ENCODE measurements at regions not wholly inside any gene's neighbourhood (a gene's known extent, or its start where the extent isn't known, plus 50 kb on each side); places are given as distances from the start of the nearest gene placed in this dataset.

GRCh38 chr9:17064558-17064957 is 70.3 kb upstream of the CNTLN start:
- WGBS, 2 experiments (ENCODE audit: extremely low coverage in 1 of 2, insufficient coverage in 1 of 2, insufficient read length in 1 of 2, insufficient replicate concordance in 2 of 2, low coverage in 1 of 2, low lambda C conversion rate in 2 of 2, missing lambda C conversion rate in 1 of 2): 80% methylated on average over 1 of the region's 1 CpG; no CpG with 5 or more reads in 1 of the 2 experiments
- no peak for DNase-seq (ENCODE audit: low read depth in 1 of 2, low spot score in 2 of 2)
- Histone ChIP-seq H3K27ac (ENCODE audit: low read depth, low read length) (no peak overlapping the region), H4K91ac (replicated peaks; ENCODE audit: insufficient read length, low read length) (no peak overlapping the region), H4K5ac (ENCODE audit: insufficient read length, low read depth, low read length) (no peak overlapping the region), H2BK5ac (ENCODE audit: low read depth, low read length) (no peak overlapping the region), H4K8ac (ENCODE audit: extremely low read depth, insufficient read depth, low read length) (no peak overlapping the region), H3K18ac (ENCODE audit: extremely low read depth, low read length) (no peak overlapping the region), H3K23ac (ENCODE audit: insufficient read length) (no peak overlapping the region), H3K36me3 (ENCODE audit: control insufficient read depth in 2 of 4, insufficient read depth in 4 of 4, low read length in 3 of 4) (no peaks in the 10 kb centered on the region), H2BK20ac (ENCODE audit: low read length) (no peak overlapping the region), H3K9ac (replicated peaks in 1 of 4; ENCODE audit: extremely low read depth in 1 of 4, low read depth in 3 of 4, low read length in 3 of 4) (no peak overlapping the region), H3K4ac (replicated peaks; ENCODE audit: insufficient read length, low read depth, low read length) (no peak overlapping the region), H3K14ac (ENCODE audit: insufficient read length) (no peak overlapping the region), H3K79me2 (ENCODE audit: control insufficient read depth in 1 of 2, insufficient read depth in 2 of 2, low read length in 2 of 2) (no peaks in the 10 kb centered on the region), H3K4me1 (replicated peaks in 1 of 4; ENCODE audit: control insufficient read depth in 3 of 4, insufficient read depth in 4 of 4, low read length in 3 of 4) (no peaks in the 10 kb centered on the region), H3K23me2 (ENCODE audit: low read depth, low read length) (no peaks in the 10 kb centered on the region), H3K79me1 (ENCODE audit: low read depth, low read length) (no peaks in the 10 kb centered on the region), H3K9me3 (ENCODE audit: insufficient read depth in 2 of 2, low read depth in 1 of 2, low read length in 1 of 2) (no peaks in the 10 kb centered on the region), H2BK15ac (ENCODE audit: low read length) (no peak overlapping the region), H3K27me3 (replicated peaks in 1 of 4; ENCODE audit: control insufficient read depth in 3 of 4, extremely low read depth in 1 of 4, insufficient read depth in 3 of 4, low read length in 3 of 4) (no peaks in the 10 kb centered on the region), H3K4me2 (ENCODE audit: insufficient read depth in 1 of 2, low read depth in 2 of 2, low read length in 2 of 2) (no peak overlapping the region), H3K56ac (replicated peaks; ENCODE audit: insufficient read length, low read depth, low read length) (no peak overlapping the region), H4K20me1 (replicated peaks in 1 of 2; ENCODE audit: control insufficient read depth in 1 of 2, insufficient read depth in 2 of 2, low read length in 2 of 2) (no peaks in the 10 kb centered on the region), H2AFZ (ENCODE audit: low read length) (no peak overlapping the region), H2BK12ac (ENCODE audit: low read depth, low read length) (no peak overlapping the region), H2BK120ac (replicated peaks; ENCODE audit: low read depth, low read length) (no peak overlapping the region), H3K4me3 (ENCODE audit: extremely low read depth in 1 of 4, insufficient read depth in 2 of 4, low read depth in 3 of 4, low read length in 4 of 4) (no peak overlapping the region), H2AK5ac (ENCODE audit: low read depth, low read length) (no peak overlapping the region)
- ChIA-PET POLR2A (ENCODE audit: partially characterized antibody) (no interaction called here), CTCF (ENCODE audit: partially characterized antibody) (interaction anchor here (1.0 to 3.0 kb wide), 11 partner anchors 9 to 457 kb away, joined by 3 to 31 read pairs (median 3); no protein-coding TSS in a partner anchor)
- no peak for FAIRE-seq
- no peak for TF ChIP-seq NRF1 (IDR thresholded peaks at IDR 0.05; ENCODE audit: low read depth, low read length)
- TF ChIP-seq POLR2A (IDR thresholded peaks at IDR 0.05; ENCODE audit: control extremely low read depth in 1 of 2, low read depth in 2 of 2, low read length in 2 of 2): no peak
- TF ChIP-seq GABPA (IDR thresholded peaks at IDR 0.05; ENCODE audit: borderline replicate concordance, insufficient read depth, low read length): no peak
- no peak for TF ChIP-seq ATF3 (IDR thresholded peaks at IDR 0.05; ENCODE audit: insufficient read depth, low read depth, low read length)
- TF ChIP-seq KDM1A (IDR thresholded peaks at IDR 0.05; ENCODE audit: borderline replicate concordance, low read length): no peak
- no peak for TF ChIP-seq E2F6 (IDR thresholded peaks at IDR 0.05)
- no peak for TF ChIP-seq PHF8 (conservative IDR thresholded peaks at IDR 0.05; ENCODE audit: low read depth, low read length)
- TF ChIP-seq CHD1 (IDR thresholded peaks at IDR 0.05; ENCODE audit: low read depth, low read length): no peak
- no peak for TF ChIP-seq ASH2L (IDR thresholded peaks at IDR 0.05; ENCODE audit: low read length)
- no peak for TF ChIP-seq BACH1 (IDR thresholded peaks at IDR 0.05; ENCODE audit: low read length)
- no peak for TF ChIP-seq RNF2 (IDR thresholded peaks at IDR 0.05; ENCODE audit: borderline replicate concordance, low read depth, low read length, missing control alignments, poor library complexity, severe bottlenecking)
- TF ChIP-seq RBBP5 (IDR thresholded peaks at IDR 0.05; ENCODE audit: borderline replicate concordance, low read depth, low read length): no peak
- no peak for TF ChIP-seq BCL11A (IDR thresholded peaks at IDR 0.05; ENCODE audit: low read depth in 2 of 2, low read length in 2 of 2)
- no peak for TF ChIP-seq TEAD4 (IDR thresholded peaks at IDR 0.05; ENCODE audit: low read depth, low read length)

Data from H1 (cell line).